Activated T-helper 1 cell treated with anti-CD3 and anti-CD28 coated beads, Interleukin-12 subunit alpha, Interleukin-12 subunit beta, Interleukin-2, Interleukin-4 antibody, amounts not matched to agents 30 ng/mL and 10 ng/mL and 1 ng/mL, durations not matched to agents 14 hours and 24 hours and 36 hours (primary cell): ENCODE measurements at regions not wholly inside any gene's neighbourhood (a gene's known extent, or its start where the extent isn't known, plus 50 kb on each side); places are given as distances from the start of the nearest gene placed in this dataset.

Experiments
- DNase-seq: peaks from one replicate; pipeline ENCODE4 v3.0.0; 2021; ENCODE audit warnings: low spot score
- H3K27ac Mint-ChIP-seq: one replicate; pipeline ENCODE4 v1.8.0; 2021; ENCODE audit warnings: mild to moderate bottlenecking, mixed read lengths
- H3K27me3 Mint-ChIP-seq: one replicate; pipeline ENCODE4 v1.8.0; 2022; ENCODE audit warnings: mild to moderate bottlenecking, moderate library complexity, mixed read lengths; ENCODE audit not compliant: insufficient read depth
- H3K36me3 Mint-ChIP-seq: one replicate; pipeline ENCODE4 v1.8.0; 2021; ENCODE audit warnings: low read depth, mixed read lengths
- H3K4me1 Mint-ChIP-seq: one replicate; pipeline ENCODE4 v1.8.0; 2021; ENCODE audit warnings: low read depth, mixed read lengths
- H3K4me3 Mint-ChIP-seq: one replicate; pipeline ENCODE4 v1.8.0; 2021; ENCODE audit warnings: mild to moderate bottlenecking, moderate library complexity, mixed read lengths
- H3K9me3 Mint-ChIP-seq: one replicate; pipeline ENCODE4 v1.8.0; 2021; ENCODE audit warnings: mixed read lengths
- intact Hi-C: fragments of 100-400 bp; cut with micrococcal nuclease; formaldehyde crosslinking; loops from one replicate; pipeline ENCODE4 v1.15.1; 2024

DNA sequence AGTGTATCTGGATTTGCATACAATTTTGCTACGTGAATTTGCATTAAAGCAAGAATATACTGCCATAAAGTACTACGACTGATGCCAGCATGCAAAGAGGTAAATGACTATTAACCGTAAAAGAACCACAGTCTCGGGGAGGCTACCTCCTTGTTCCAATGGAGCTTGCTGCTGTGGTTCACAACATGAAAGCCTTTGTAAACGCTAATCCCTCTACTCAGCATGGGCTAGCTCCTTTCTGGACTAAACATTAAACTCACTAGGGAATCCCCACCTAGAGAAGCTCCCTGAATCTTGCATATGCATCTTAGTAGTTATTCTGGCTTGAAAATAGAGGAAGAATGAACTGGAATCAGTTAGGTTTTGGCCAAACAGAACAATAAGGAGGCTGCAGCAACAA, 60.5 kb upstream of the ARHGAP32 start:
- intact Hi-C loops: no loop called here

DNA sequence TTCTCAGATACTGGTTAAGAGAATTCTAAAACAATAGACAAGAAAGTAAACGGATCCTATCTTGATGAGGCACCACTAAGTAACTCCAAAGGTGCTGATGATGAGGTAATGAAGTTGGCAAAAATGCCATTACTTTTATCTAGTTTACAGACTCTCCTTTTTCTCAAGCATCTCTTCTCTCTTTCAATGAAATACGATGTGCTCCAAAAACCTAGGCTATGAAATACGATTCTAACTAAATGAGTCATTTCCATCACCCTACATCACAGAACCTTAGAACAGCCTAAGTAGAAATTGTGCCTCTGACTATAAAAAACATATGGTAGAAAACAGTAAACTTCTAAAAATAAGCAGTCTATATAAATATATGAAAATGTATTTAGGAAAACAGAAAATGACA, 58.9 kb upstream of the ARHGAP32 start:
- Mint-ChIP-seq H3K27me3 (no peaks in the 10 kb centered on the region), H3K9me3 (no peaks in the 10 kb centered on the region), H3K27ac (no peak overlapping the region), H3K4me3 (no peak overlapping the region), H3K4me1 (peaks cover 11% of the 10 kb centered on the region), H3K36me3 (no peaks in the 10 kb centered on the region)
- intact Hi-C loops: no loop called here
- DNase-seq: no peak

More for the DNA sequence above, 60.5 kb upstream of the ARHGAP32 start:
- H3K27ac Mint-ChIP-seq: no peak overlapping the region
- H3K36me3 Mint-ChIP-seq: no peaks in the 10 kb centered on the region
- H3K4me3 Mint-ChIP-seq: no peak overlapping the region
- no peaks in the 10 kb centered on the region for H3K9me3 Mint-ChIP-seq
- H3K27me3 Mint-ChIP-seq: no peaks in the 10 kb centered on the region
- no peak for DNase-seq
- H3K4me1 Mint-ChIP-seq: no peaks in the 10 kb centered on the region

DNA sequence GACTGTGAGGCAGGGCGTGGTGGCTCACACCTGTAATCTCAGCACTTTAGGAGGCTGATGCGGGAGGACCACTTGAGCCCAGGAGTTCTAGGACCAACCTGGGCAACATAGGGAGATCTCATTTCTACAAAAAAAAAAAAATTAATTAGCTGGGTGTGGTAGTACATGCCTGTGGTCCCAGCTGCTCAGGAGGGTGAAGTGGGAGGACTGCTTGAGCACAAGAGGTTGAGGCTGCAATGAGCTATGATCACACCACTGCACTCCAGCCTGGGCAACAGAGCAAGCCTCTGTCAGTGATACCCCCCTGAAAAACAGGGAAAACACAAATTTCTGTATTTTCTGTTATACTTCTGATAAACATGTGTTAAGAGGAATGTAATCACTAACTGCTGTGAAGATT, 57.8 kb upstream of the ARHGAP32 start:
- intact Hi-C loops: no loop called here
- H3K27ac Mint-ChIP-seq: no peak overlapping the region
- no peak overlapping the region for H3K4me3 Mint-ChIP-seq
- H3K9me3 Mint-ChIP-seq: no peaks in the 10 kb centered on the region
- no peaks in the 10 kb centered on the region for H3K27me3 Mint-ChIP-seq
- no peaks in the 10 kb centered on the region for H3K36me3 Mint-ChIP-seq
- no peak for DNase-seq
- peaks cover 11% of the 10 kb centered on the region for H3K4me1 Mint-ChIP-seq

DNA sequence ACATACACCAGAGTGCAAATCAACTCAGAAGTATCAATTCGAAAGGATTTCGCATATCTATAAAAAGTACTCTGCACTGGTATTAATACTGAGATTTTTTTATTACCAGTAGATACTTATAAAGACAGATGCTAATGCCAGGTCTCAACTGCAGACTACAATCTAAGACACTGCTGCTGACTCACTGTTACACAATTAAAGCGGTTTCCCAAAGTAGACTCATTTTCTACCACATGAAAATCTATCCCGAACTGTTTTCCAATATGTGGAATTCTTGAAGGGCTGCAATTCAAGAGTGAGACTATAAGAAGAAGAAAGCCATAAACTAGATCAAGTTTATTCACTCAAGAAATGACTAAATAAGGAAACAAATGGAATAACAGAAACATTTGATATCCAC, 57.2 kb upstream of the ARHGAP32 start:
- Mint-ChIP-seq H3K27me3 (no peaks in the 10 kb centered on the region), H3K36me3 (no peaks in the 10 kb centered on the region), H3K27ac (no peak overlapping the region), H3K4me1 (peaks cover 11% of the 10 kb centered on the region), H3K4me3 (no peak overlapping the region), H3K9me3 (no peaks in the 10 kb centered on the region)
- no peak for DNase-seq
- intact Hi-C loops: no loop called here

DNA sequence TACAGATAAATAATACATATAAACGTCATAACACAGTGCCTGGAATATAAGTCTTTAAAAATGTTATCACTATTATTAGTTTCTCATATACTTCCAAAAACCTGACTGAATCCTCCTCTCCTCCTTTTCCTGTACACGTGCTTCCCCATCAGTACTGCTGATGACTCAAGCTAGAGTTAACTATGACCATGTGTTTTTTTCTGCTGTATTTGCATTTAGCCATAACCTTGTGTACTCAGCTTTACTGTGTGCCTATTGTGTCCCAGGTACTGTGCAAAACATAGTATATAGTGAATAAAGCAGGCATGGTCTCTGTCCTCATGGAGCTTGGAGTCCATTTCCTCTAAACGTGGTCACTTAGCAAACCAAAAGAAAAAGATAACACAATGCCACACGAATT, 56.5 kb upstream of the ARHGAP32 start:
- H3K27ac Mint-ChIP-seq: no peak overlapping the region
- DNase-seq: no peak
- peaks cover 11% of the 10 kb centered on the region for H3K4me1 Mint-ChIP-seq
- no peaks in the 10 kb centered on the region for H3K27me3 Mint-ChIP-seq
- H3K9me3 Mint-ChIP-seq: no peaks in the 10 kb centered on the region
- H3K36me3 Mint-ChIP-seq: no peaks in the 10 kb centered on the region
- intact Hi-C loops: no loop called here
- H3K4me3 Mint-ChIP-seq: no peak overlapping the region

DNA sequence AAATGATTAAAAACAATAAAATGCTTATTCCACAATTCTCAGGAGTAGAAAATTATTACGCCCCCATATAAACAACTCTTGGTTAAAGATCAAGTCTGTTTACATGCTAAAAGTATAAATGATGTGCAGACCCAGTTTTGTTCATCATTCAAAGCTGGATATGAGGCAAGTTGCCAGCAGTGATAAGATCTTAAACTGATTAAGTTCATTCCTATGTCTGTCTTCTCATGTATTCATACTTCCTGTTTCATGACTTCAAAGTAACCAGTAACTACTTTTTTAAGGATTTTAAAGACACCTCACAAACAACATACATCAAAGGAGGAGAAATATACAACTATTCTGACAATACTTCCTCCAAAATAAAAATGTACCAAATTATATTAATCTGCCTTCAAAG, 55.0 kb upstream of the ARHGAP32 start:
- Mint-ChIP-seq H3K4me3 (no peak overlapping the region), H3K27me3 (peaks cover 1% of the 10 kb centered on the region), H3K9me3 (no peaks in the 10 kb centered on the region), H3K27ac (no peak overlapping the region), H3K4me1 (peaks cover 11% of the 10 kb centered on the region), H3K36me3 (no peaks in the 10 kb centered on the region)
- no peak for DNase-seq
- intact Hi-C loops: no loop called here

DNA sequence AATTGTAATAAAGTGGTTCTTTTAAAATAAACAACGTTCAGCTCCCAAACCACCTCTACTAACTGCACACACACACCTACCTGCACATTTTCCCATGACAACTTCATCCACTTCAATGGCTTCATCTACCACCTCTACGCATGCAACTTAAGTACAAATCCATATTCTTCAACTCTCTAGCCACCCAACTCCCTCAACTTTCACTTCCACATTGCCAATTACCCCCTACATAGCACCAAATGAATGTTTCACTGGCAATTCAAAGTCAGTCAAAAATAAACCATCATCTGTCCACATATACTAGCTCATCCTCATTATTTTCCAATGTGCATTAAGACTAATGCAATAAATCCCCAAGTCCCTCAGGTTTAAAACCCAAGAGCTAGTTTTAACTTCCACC, 50.7 kb upstream of the ARHGAP32 start:
- H3K4me3 Mint-ChIP-seq: no peak overlapping the region
- H3K4me1 Mint-ChIP-seq: peaks cover 11% of the 10 kb centered on the region
- no peak overlapping the region for H3K27ac Mint-ChIP-seq
- intact Hi-C loops: no loop called here
- peaks cover 1% of the 10 kb centered on the region for H3K27me3 Mint-ChIP-seq
- H3K9me3 Mint-ChIP-seq: no peaks in the 10 kb centered on the region
- H3K36me3 Mint-ChIP-seq: no peaks in the 10 kb centered on the region
- DNase-seq: no peak
